GM12878 (cell line): ENCODE measurements at regions not wholly inside any gene's neighbourhood (a gene's known extent, or its start where the extent isn't known, plus 50 kb on each side); places are given as distances from the start of the nearest gene placed in this dataset.

Experiments
- POLR2AphosphoS2 ChIP-seq: IDR thresholded peaks from 2 replicates; pipeline ENCODE4 v1.6.1; 2011; ENCODE audit warnings: low read depth, mild to moderate bottlenecking, low read length, improper control_type of control experiment, moderate library complexity
- TF ChIP-seq, protein P1 (sequence below), 3 experiments: IDR thresholded peaks in 2 of 3; conservative IDR thresholded peaks in 1 of 3; 2 replicates each; pipeline ENCODE4 v1.5.1; 2011; ENCODE audit warnings: low read depth in 3 of 3, low read length in 3 of 3, mild to moderate bottlenecking in 3 of 3, control low read depth in 2 of 3, moderate library complexity in 2 of 3, inconsistent platforms in 1 of 3, mixed read lengths in 1 of 3; ENCODE audit not compliant: control insufficient read depth in 2 of 3, insufficient read depth in 1 of 3; ENCODE audit errors: extremely low read depth in 1 of 3

DNA sequence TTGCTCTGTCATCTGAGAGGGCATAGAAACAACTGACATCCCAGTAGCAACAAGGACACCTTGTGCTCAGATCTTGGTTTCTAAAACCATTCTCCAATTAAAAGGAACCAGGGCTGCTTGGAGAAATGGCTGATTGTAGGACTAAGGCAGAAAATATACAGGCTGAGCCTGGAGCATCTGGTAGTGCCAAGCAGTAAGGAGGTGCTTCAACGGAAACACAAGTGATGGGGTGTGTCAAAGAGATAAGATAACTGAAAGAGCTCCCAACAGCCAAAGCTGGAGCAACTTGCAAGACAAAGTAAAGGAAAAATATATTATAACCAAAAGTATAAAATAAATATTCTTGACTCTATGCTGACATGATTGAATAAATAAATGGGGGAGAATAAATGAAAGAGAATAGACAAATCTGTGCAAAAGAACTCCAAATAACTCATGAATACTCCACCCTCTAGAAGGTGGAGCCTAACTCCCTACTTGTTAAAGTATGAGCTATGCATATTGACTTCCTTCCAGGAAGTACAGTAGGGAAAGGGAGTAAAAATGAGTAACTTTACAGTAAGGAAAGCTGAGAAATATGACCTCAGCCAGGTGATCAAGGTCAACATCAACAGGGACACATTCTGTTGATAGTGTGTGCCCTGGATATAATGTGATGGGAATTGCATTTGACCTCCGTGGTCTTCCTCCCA lies 162.4 kb downstream of the NOC3L start:
- TF ChIP-seq, protein P1, sequence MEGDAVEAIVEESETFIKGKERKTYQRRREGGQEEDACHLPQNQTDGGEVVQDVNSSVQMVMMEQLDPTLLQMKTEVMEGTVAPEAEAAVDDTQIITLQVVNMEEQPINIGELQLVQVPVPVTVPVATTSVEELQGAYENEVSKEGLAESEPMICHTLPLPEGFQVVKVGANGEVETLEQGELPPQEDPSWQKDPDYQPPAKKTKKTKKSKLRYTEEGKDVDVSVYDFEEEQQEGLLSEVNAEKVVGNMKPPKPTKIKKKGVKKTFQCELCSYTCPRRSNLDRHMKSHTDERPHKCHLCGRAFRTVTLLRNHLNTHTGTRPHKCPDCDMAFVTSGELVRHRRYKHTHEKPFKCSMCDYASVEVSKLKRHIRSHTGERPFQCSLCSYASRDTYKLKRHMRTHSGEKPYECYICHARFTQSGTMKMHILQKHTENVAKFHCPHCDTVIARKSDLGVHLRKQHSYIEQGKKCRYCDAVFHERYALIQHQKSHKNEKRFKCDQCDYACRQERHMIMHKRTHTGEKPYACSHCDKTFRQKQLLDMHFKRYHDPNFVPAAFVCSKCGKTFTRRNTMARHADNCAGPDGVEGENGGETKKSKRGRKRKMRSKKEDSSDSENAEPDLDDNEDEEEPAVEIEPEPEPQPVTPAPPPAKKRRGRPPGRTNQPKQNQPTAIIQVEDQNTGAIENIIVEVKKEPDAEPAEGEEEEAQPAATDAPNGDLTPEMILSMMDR (IDR thresholded peaks at IDR 0.05 in 2 of 3, conservative IDR thresholded peaks at IDR 0.05 in 1 of 3; ENCODE audit: control insufficient read depth in 2 of 3, extremely low read depth in 1 of 3, insufficient read depth in 1 of 3, low read depth in 3 of 3, low read length in 3 of 3) = no peak
- no peak for TF ChIP-seq POLR2AphosphoS2
